ENCODE measurements at regions not wholly inside any gene's neighbourhood (a gene's known extent, or its start where the extent isn't known, plus 50 kb on each side); places are given as distances from the start of the nearest gene placed in this dataset.
"Not testable (repeated sequence)": the region's sequence is repeated elsewhere in the genome, so short reads cannot be mapped to it uniquely, and the experiment has no call there.

GRCh38 chr22:15816470-15816869, 126.6 kb downstream of the POTEH start:
- TF ChIP-seq CTCF (IDR thresholded peaks at IDR 0.05); ZFX (IDR thresholded peaks at IDR 0.05; ENCODE audit: borderline replicate concordance): not testable (repeated sequence)
